Upper lobe of right lung (tissue), 1 donor: ENCODE measurements at regions not wholly inside any gene's neighbourhood (a gene's known extent, or its start where the extent isn't known, plus 50 kb on each side); places are given as distances from the start of the nearest gene placed in this dataset.
A peak's percentile ranks its signal among the peaks of the same experiment; 100 is the strongest.

Experiments used
- ATAC-seq: fragments of 200-7000 bp; cut with Tn5 transposase; one replicate; pipeline ENCODE4 v1.9.1; 2020; ENCODE audit warnings: mild to moderate bottlenecking, moderate library complexity
- DNase-seq: peaks from one replicate; pipeline ENCODE4 v3.0.0-alpha.2; 2020
- H3K27ac ChIP-seq: fragments of 200-600 bp; one replicate; pipeline ENCODE4 v1.8.0; 2022
- H3K27me3 ChIP-seq: fragments of 200-600 bp; one replicate; pipeline ENCODE4 v1.8.0; 2022; ENCODE audit warnings: mild to moderate bottlenecking
- H3K36me3 ChIP-seq: fragments of 200-600 bp; one replicate; pipeline ENCODE4 v1.8.0; 2022
- H3K4me1 ChIP-seq: fragments of 200-600 bp; one replicate; pipeline ENCODE4 v1.8.0; 2022
- H3K4me3 ChIP-seq: fragments of 200-600 bp; one replicate; pipeline ENCODE4 v1.8.0; 2022; ENCODE audit warnings: mild to moderate bottlenecking
- H3K9me3 ChIP-seq: fragments of 200-600 bp; one replicate; pipeline ENCODE4 v1.8.0; 2022
- intact Hi-C: fragments of 100-400 bp; cut with DNase I; formaldehyde crosslinking; loops from one replicate; pipeline ENCODE4 v1.11.0; 2022
- TF ChIP-seq, protein P1 (sequence below): fragments of 200-600 bp; IDR thresholded peaks from one replicate; pipeline ENCODE4 v1.8.0; 2022; ENCODE audit warnings: antibody characterized with exemption
- donor health status: DM: no; HTN: yes; CAD: no; lungs with severe emphysema.

DNA sequence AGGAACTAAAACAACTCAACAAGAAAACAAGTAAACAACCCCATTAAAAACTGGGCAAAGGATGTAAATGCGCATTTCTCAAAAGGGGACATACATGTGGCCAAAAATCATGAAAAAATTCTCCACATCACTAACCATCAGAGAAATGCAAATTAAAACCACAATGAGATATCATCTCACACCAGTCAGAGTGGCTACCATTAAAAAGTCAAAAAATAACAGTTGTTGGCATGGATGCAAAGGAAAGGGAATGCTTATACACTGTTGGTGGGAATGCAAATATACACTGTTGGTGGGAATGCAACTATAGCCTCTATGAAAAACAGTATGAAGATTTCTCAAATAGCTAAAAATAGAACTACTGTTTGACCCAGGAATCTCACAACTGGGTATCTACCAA is 60.0 kb upstream of the LANCL2 start:
- intact Hi-C loops = no loop called here
- DNase-seq (no peak), ATAC-seq (no peak)
- no peaks in the 10 kb centered on the region for H3K9me3 ChIP-seq
- H3K4me1 ChIP-seq = no peaks in the 10 kb centered on the region
- TF ChIP-seq, protein P1, sequence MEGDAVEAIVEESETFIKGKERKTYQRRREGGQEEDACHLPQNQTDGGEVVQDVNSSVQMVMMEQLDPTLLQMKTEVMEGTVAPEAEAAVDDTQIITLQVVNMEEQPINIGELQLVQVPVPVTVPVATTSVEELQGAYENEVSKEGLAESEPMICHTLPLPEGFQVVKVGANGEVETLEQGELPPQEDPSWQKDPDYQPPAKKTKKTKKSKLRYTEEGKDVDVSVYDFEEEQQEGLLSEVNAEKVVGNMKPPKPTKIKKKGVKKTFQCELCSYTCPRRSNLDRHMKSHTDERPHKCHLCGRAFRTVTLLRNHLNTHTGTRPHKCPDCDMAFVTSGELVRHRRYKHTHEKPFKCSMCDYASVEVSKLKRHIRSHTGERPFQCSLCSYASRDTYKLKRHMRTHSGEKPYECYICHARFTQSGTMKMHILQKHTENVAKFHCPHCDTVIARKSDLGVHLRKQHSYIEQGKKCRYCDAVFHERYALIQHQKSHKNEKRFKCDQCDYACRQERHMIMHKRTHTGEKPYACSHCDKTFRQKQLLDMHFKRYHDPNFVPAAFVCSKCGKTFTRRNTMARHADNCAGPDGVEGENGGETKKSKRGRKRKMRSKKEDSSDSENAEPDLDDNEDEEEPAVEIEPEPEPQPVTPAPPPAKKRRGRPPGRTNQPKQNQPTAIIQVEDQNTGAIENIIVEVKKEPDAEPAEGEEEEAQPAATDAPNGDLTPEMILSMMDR = no peak
- H3K27me3 ChIP-seq = peaks cover 8% of the 10 kb centered on the region
- H3K4me3 ChIP-seq = no peak overlapping the region
- no peaks in the 10 kb centered on the region for H3K36me3 ChIP-seq
- H3K27ac ChIP-seq = no peak overlapping the region

DNA sequence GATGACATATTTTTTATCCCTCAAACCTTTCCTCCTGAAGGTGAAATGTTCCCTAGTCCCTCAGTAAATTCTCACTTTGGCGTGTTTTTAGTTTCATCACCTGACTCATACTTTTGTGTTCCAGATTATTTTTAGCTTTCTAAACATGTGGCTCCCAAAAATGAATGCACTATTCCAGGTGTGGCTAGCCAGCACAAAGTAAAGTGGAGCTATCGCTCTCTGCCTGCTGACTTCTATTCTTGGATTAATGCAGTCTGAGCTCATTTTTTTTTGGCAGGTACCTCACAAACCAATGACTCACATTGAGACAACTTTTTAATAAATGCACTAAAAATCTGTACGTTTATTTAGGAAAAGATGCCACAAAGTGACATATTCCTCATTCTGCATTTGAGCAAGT is 58.8 kb upstream of the LANCL2 start:
- Histone ChIP-seq H3K4me1 (no peaks in the 10 kb centered on the region), H3K27ac (no peak overlapping the region), H3K4me3 (no peak overlapping the region), H3K36me3 (no peaks in the 10 kb centered on the region), H3K27me3 (no peaks in the 10 kb centered on the region), H3K9me3 (no peaks in the 10 kb centered on the region)
- ATAC-seq (no peak), DNase-seq (no peak)
- TF ChIP-seq, protein P1 = no peak
- intact Hi-C loops = no loop called here

DNA sequence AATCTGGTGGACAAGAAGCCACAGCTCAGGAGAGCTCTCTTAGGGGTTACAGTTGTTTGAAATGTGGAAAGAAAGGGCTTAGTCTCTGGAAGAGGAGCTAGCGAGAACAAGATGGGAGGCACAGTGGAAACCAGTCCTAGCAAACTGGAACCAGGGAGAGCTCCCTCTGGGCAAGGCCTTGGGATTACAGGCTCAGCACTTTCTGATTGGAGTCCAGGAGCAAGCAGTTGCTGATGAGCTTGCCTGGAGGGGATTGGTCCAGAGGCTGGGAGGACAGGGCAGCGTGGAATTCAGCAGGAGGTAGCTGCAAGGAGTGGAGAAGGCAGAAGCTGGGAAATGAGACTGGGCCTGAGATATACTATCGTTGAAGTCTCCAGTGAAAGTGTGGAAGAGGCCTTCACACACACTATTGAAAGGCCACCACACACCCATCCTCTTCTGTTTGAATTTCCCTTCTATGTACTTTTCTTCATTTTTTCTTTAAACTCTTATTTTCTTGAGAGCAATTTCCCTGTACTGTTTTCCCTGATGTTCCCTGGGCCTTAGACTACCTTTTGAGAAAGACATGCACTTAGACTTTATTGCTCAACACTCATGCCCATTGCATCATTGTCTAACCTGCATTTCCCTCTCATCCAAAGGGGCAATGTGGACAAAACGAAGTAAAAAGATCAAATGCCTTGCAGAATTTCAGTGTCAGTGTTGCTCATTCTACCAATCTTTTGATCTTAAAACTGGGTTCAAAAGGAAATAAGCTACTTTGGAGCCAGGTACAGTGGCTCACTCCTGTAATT is 57.8 kb upstream of the LANCL2 start:
- no peak for DNase-seq
- H3K4me3 ChIP-seq = no peak overlapping the region

DNA sequence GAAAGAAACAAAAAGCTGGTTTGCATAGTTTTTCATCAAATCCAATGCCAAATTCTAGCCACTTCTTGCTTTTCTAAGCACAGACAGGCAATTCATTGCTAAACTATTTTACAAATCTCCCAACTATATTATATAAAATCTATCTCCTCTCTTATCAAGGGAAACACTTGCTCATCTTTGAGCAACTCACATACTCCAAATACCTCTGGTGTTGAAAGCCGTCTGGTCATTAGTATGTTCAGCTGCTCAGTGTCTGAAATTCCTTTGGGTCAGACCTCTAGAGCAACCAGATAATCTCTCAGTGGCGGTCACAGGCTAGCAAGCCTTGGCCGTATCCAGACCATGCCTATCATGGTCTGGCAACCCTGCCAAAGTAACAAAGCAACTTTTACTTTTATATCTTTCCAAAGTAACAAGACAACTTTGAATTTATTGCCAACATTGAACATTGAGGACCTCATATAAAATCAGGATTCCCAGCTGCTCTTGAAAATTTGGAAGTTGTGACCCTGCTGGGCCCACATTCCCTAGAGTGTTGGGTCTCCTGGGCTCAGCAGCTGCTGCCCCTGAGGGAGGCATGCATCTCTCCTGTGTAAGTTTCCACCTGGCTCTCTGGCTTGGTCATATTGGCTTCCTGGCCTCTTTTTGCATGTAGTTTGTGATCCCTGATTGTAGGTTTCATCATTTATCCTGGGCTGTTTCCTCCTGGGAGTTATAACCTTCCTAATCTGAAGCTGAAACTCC is 56.8 kb upstream of the LANCL2 start:
- ATAC-seq = peak; percentile 62
- TF ChIP-seq, protein P1 = no peak

More for the DNA sequence above, 57.8 kb upstream of the LANCL2 start:
- intact Hi-C loops = no loop called here
- Histone ChIP-seq H3K27ac (no peak overlapping the region), H3K4me1 (no peaks in the 10 kb centered on the region), H3K36me3 (no peaks in the 10 kb centered on the region), H3K9me3 (no peaks in the 10 kb centered on the region), H3K27me3 (no peaks in the 10 kb centered on the region)
- no peak for ATAC-seq
- TF ChIP-seq, protein P1 = no peak

DNA sequence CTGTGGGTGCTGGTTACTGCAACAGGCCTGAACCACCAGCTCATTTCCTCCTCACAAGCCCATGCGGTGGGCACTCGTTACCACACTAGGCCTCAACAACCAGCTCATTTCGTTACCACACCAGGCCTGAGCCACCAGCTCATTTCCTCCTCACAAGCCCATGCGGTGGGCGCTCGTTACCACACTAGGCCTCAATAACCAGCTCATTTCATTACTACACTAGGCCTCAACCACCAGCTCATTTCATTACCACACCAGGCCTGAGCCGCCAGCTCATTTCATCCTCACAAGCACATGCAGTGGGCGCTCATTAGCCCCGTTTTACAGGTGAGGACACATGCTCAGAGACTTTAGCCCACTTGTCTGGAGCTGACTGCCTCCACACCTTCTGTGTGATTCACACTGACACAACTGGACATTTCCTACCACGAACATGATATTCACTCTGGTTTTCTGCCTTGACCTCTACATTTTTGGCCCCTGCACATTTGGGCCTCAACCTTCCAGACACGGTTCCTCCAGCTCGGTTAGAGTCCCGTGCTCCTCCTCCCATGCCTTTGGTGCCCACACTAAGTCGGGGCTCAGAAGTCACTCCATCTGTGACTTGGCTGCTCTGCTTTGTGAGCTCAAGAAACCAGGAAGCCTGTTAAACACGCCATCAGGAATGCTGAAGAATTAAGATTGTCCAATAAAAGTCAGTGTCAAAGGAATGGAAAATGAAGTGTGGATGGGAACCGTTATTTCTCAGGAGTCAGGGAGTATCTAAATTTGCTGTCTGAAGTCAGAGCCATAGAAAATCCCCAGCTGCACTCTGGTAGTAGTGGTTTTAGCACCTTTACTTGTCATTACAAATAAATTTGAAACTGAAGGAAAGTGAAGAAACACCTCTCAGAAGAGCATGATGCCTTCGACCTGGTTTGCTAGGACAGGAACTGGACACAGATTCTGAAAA is 55.8 kb upstream of the LANCL2 start:
- no peak overlapping the region for H3K4me3 ChIP-seq
- intact Hi-C loops = no loop called here
- TF ChIP-seq, protein P1 = no peak
- ATAC-seq = peak; percentile 71
- no peaks in the 10 kb centered on the region for H3K36me3 ChIP-seq
- no peaks in the 10 kb centered on the region for H3K9me3 ChIP-seq
- no peaks in the 10 kb centered on the region for H3K4me1 ChIP-seq
- no peaks in the 10 kb centered on the region for H3K27me3 ChIP-seq
- no peak for DNase-seq
- no peak overlapping the region for H3K27ac ChIP-seq

More for the DNA sequence above, 56.8 kb upstream of the LANCL2 start:
- DNase-seq = no peak
- no peak overlapping the region for H3K27ac ChIP-seq
- H3K36me3 ChIP-seq = no peaks in the 10 kb centered on the region
- H3K27me3 ChIP-seq = no peaks in the 10 kb centered on the region
- H3K4me3 ChIP-seq = no peak overlapping the region
- no peaks in the 10 kb centered on the region for H3K9me3 ChIP-seq
- intact Hi-C loops = no loop called here
- H3K4me1 ChIP-seq = no peaks in the 10 kb centered on the region
